Trophoblast cell (in vitro differentiated cells and primary cell): ENCODE measurements at regions not wholly inside any gene's neighbourhood (a gene's known extent, or its start where the extent isn't known, plus 50 kb on each side); places are given as distances from the start of the nearest gene placed in this dataset.

Source experiments
- DNase-seq, 2 donors: peaks; one replicate each; pipeline ENCODE4 v3.0.0-alpha.2; 2016
- H2AFZ ChIP-seq: 2 replicates; pipeline ENCODE4 v1.6.1; 2013; ENCODE audit warnings: low read length, moderate library complexity, mild to moderate bottlenecking; ENCODE audit not compliant: insufficient read depth, poor library complexity
- H2AK5ac ChIP-seq: 2 replicates; pipeline ENCODE4 v1.6.1; 2013; ENCODE audit warnings: mild to moderate bottlenecking, low read length
- H2BK120ac ChIP-seq: 2 replicates; pipeline ENCODE4 v1.6.1; 2013; ENCODE audit warnings: low read length, mild to moderate bottlenecking, moderate library complexity; ENCODE audit not compliant: insufficient read depth, poor library complexity
- H2BK12ac ChIP-seq: 2 replicates; pipeline ENCODE4 v1.6.1; 2013; ENCODE audit warnings: mild to moderate bottlenecking, low read length, moderate library complexity
- H2BK5ac ChIP-seq: 2 replicates; pipeline ENCODE4 v1.6.1; 2013; ENCODE audit warnings: low read length, low read depth, moderate library complexity, mild to moderate bottlenecking; ENCODE audit not compliant: poor library complexity
- H3K14ac ChIP-seq: 2 replicates; pipeline ENCODE4 v1.6.1; 2013; ENCODE audit warnings: mild to moderate bottlenecking, low read length
- H3K18ac ChIP-seq: 2 replicates; pipeline ENCODE4 v1.6.1; 2013; ENCODE audit warnings: mild to moderate bottlenecking, low read length
- H3K23ac ChIP-seq: 2 replicates; pipeline ENCODE4 v1.6.1; 2013; ENCODE audit warnings: low read length
- H3K27ac ChIP-seq: 2 replicates; pipeline ENCODE4 v1.5.1; 2013; ENCODE audit warnings: low read depth, mild to moderate bottlenecking, inconsistent platforms, low read length, moderate library complexity
- H3K27me3 ChIP-seq: 2 replicates; pipeline ENCODE4 v1.6.1; 2013; ENCODE audit warnings: inconsistent platforms, mild to moderate bottlenecking, low read length, moderate library complexity; ENCODE audit not compliant: insufficient read depth
- H3K36me3 ChIP-seq, 2 experiments: 1 replicate in 1 of 2; 2 replicates in 1 of 2; pipeline ENCODE4 v1.6.1; 2013; ENCODE audit warnings: low read length in 2 of 2, mild to moderate bottlenecking in 2 of 2, moderate library complexity in 1 of 2; ENCODE audit not compliant: insufficient read depth in 2 of 2, control insufficient read depth in 1 of 2
- H3K4ac ChIP-seq: 2 replicates; pipeline ENCODE4 v1.6.1; 2013; ENCODE audit warnings: low read depth, mild to moderate bottlenecking, low read length, moderate library complexity
- H3K4me1 ChIP-seq, 2 experiments: 1 replicate in 1 of 2; 2 replicates in 1 of 2; pipeline ENCODE4 v1.6.1; 2013; ENCODE audit warnings: low read length in 2 of 2, mild to moderate bottlenecking in 2 of 2, moderate library complexity in 1 of 2; ENCODE audit not compliant: insufficient read depth in 2 of 2, control insufficient read depth in 1 of 2
- H3K4me2 ChIP-seq: 2 replicates; pipeline ENCODE4 v1.6.1; 2013; ENCODE audit warnings: inconsistent platforms, mild to moderate bottlenecking, low read length, moderate library complexity
- H3K4me3 ChIP-seq: 2 replicates; pipeline ENCODE4 v1.5.1; 2013; ENCODE audit warnings: mild to moderate bottlenecking, low read depth, low read length, inconsistent platforms
- H3K79me1 ChIP-seq: one replicate; pipeline ENCODE4 v1.6.1; 2013; ENCODE audit warnings: low read length
- H3K79me2 ChIP-seq: 2 replicates; pipeline ENCODE4 v1.6.1; 2013; ENCODE audit warnings: low read length, mild to moderate bottlenecking; ENCODE audit not compliant: control insufficient read depth, insufficient read depth, poor library complexity
- H3K9ac ChIP-seq: 2 replicates; pipeline ENCODE4 v1.6.1; 2013; ENCODE audit warnings: mild to moderate bottlenecking, low read length
- H3K9me3 ChIP-seq: 2 replicates; pipeline ENCODE4 v1.6.1; 2013; ENCODE audit warnings: low read depth, mild to moderate bottlenecking, control low read depth, inconsistent platforms, low read length; ENCODE audit not compliant: insufficient read depth
- H4K12ac ChIP-seq: 2 replicates; pipeline ENCODE4 v1.6.1; 2013; ENCODE audit warnings: low read depth, mild to moderate bottlenecking, low read length, moderate library complexity
- H4K8ac ChIP-seq: 2 replicates; pipeline ENCODE4 v1.6.1; 2013; ENCODE audit warnings: low read depth, mild to moderate bottlenecking, low read length, moderate library complexity
- H4K91ac ChIP-seq: one replicate; pipeline ENCODE4 v1.6.1; 2013; ENCODE audit warnings: low read depth, mild to moderate bottlenecking, low read length, moderate library complexity
- WGBS: extraction: QIAGEN DNeasy Blood & Tissue Kit; methylation state at CpG from one replicate; pipeline ENCODE4 v1.1.7; 2013; ENCODE audit warnings: missing lambda C conversion rate; ENCODE audit not compliant: insufficient read length, insufficient coverage; ENCODE audit errors: extremely low coverage; 5-methylcytosine and 5-hydroxymethylcytosine counted together

- H3K27me3 ChIP-seq = no peaks in the 10 kb centered on the region
- no peak overlapping the region for H3K23ac ChIP-seq
- no peaks in the 10 kb centered on the region for H3K79me1 ChIP-seq
- no peak overlapping the region for H3K14ac ChIP-seq
- no peak overlapping the region for H3K9ac ChIP-seq
- WGBS = no CpG with 5 or more reads among the region's 3 CpGs
- no peaks in the 10 kb centered on the region for H3K9me3 ChIP-seq
- no peak overlapping the region for H3K4me3 ChIP-seq
- no peaks in the 10 kb centered on the region for H3K36me3 ChIP-seq
- no peak overlapping the region for H3K4me2 ChIP-seq
- no peak overlapping the region for H3K18ac ChIP-seq
- no peak overlapping the region for H4K12ac ChIP-seq
- no peak overlapping the region for H2BK5ac ChIP-seq
- no peak overlapping the region for H2AK5ac ChIP-seq
- H3K4ac ChIP-seq = no peak overlapping the region
- DNase-seq = no peak
- no peaks in the 10 kb centered on the region for H3K4me1 ChIP-seq
- H2BK120ac ChIP-seq = no peak overlapping the region
- H3K79me2 ChIP-seq = no peaks in the 10 kb centered on the region
- H4K91ac ChIP-seq = no peak overlapping the region
- H2BK12ac ChIP-seq = no peak overlapping the region
- H3K27ac ChIP-seq = no peak overlapping the region
- H4K8ac ChIP-seq = no peak overlapping the region
- H2AFZ ChIP-seq = no peak overlapping the region
Measured at GRCh38 chr3:90040554-90040953, 933.1 kb downstream of the EPHA3 start.

GRCh38 chr3:90041995-90042394 lies 934.6 kb downstream of the EPHA3 start:
- no peak for DNase-seq
- no peak overlapping the region for H3K4me3 ChIP-seq
- no peaks in the 10 kb centered on the region for H3K36me3 ChIP-seq
- no peak overlapping the region for H3K14ac ChIP-seq
- no peak overlapping the region for H2AK5ac ChIP-seq
- no peak overlapping the region for H4K8ac ChIP-seq
- H3K4me1 ChIP-seq = no peaks in the 10 kb centered on the region
- no peaks in the 10 kb centered on the region for H3K79me1 ChIP-seq
- no peak overlapping the region for H3K18ac ChIP-seq
- H4K12ac ChIP-seq = no peak overlapping the region
- no peak overlapping the region for H2BK120ac ChIP-seq
- no peak overlapping the region for H3K27ac ChIP-seq
- no peak overlapping the region for H3K9ac ChIP-seq
- H3K27me3 ChIP-seq = no peaks in the 10 kb centered on the region
- no peak overlapping the region for H2AFZ ChIP-seq
- H3K79me2 ChIP-seq = no peaks in the 10 kb centered on the region
- no peak overlapping the region for H4K91ac ChIP-seq
- no peak overlapping the region for H3K4me2 ChIP-seq
- H2BK5ac ChIP-seq = no peak overlapping the region
- H2BK12ac ChIP-seq = no peak overlapping the region
- H3K9me3 ChIP-seq = no peaks in the 10 kb centered on the region
- H3K4ac ChIP-seq = no peak overlapping the region
- WGBS = no CpG with 5 or more reads among the region's 2 CpGs
- H3K23ac ChIP-seq = no peak overlapping the region

GRCh38 chr3:90043287-90043686 lies 935.9 kb downstream of the EPHA3 start:
- Histone ChIP-seq H3K4me2 (no peak overlapping the region), H2AK5ac (no peak overlapping the region), H3K9me3 (no peaks in the 10 kb centered on the region), H2BK12ac (no peak overlapping the region), H3K4me3 (no peak overlapping the region), H3K79me2 (no peaks in the 10 kb centered on the region), H3K4ac (no peak overlapping the region), H3K9ac (no peak overlapping the region), H3K4me1 (no peaks in the 10 kb centered on the region), H3K27ac (no peak overlapping the region), H2BK120ac (no peak overlapping the region), H3K36me3 (no peaks in the 10 kb centered on the region), H3K23ac (no peak overlapping the region), H3K14ac (no peak overlapping the region), H4K91ac (no peak overlapping the region), H4K12ac (no peak overlapping the region), H2AFZ (no peak overlapping the region), H3K79me1 (no peaks in the 10 kb centered on the region), H3K27me3 (no peaks in the 10 kb centered on the region), H2BK5ac (no peak overlapping the region), H4K8ac (no peak overlapping the region), H3K18ac (no peak overlapping the region)
- no CpG with 5 or more reads among the region's 5 CpGs for WGBS
- DNase-seq = no peak

GRCh38 chr3:90044084-90044816 lies 936.8 kb downstream of the EPHA3 start:
- H2BK5ac ChIP-seq = no peak overlapping the region
- no peak overlapping the region for H2BK120ac ChIP-seq
- no peak overlapping the region for H3K4ac ChIP-seq
- H4K91ac ChIP-seq = no peak overlapping the region
- no peaks in the 10 kb centered on the region for H3K4me1 ChIP-seq
- H3K79me2 ChIP-seq = no peaks in the 10 kb centered on the region
- H2BK12ac ChIP-seq = no peak overlapping the region
- H2AFZ ChIP-seq = no peak overlapping the region
- no peaks in the 10 kb centered on the region for H3K79me1 ChIP-seq
- no peak overlapping the region for H3K9ac ChIP-seq
- H4K8ac ChIP-seq = no peak overlapping the region
- no peak overlapping the region for H3K27ac ChIP-seq
- H4K12ac ChIP-seq = no peak overlapping the region
- WGBS = no CpG with 5 or more reads among the region's 1 CpG
- no peak overlapping the region for H3K4me2 ChIP-seq
- no peaks in the 10 kb centered on the region for H3K27me3 ChIP-seq
- H3K4me3 ChIP-seq = no peak overlapping the region
- no peaks in the 10 kb centered on the region for H3K36me3 ChIP-seq
- H3K9me3 ChIP-seq = no peaks in the 10 kb centered on the region
- no peak overlapping the region for H3K18ac ChIP-seq
- no peak for DNase-seq
- H3K14ac ChIP-seq = no peak overlapping the region
- no peak overlapping the region for H3K23ac ChIP-seq
- H2AK5ac ChIP-seq = no peak overlapping the region
